Iris pigment epithelial cell (primary cell): ENCODE measurements at regions not wholly inside any gene's neighbourhood (a gene's known extent, or its start where the extent isn't known, plus 50 kb on each side); places are given as distances from the start of the nearest gene placed in this dataset.
"Not testable (repeated sequence)": the region's sequence is repeated elsewhere in the genome, so short reads cannot be mapped to it uniquely, and the experiment has no call there.

Source experiments
- DNase-seq: peaks from one replicate; pipeline ENCODE4 v3.0.0-alpha.2; 2011; ENCODE audit warnings: low read depth

DNA sequence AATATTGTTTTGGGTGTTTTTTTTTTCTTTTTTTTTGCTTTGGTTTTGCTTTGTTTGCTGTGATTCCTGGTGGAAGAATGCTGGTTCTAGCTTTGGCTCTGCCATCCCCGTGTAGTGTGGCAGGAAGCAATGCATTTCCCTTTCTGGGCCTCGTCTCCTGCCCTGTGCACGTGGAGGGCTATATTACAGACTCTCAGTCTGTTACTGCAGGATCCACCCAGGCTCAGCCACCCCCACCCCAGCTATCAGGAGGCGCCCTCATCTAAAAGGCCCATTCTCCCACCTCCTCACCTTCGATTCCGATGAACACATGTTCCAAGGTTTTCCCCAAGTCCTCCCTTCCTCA is 152.3 kb downstream of the TFCP2L1 start:
- DNase-seq: no peak

DNA sequence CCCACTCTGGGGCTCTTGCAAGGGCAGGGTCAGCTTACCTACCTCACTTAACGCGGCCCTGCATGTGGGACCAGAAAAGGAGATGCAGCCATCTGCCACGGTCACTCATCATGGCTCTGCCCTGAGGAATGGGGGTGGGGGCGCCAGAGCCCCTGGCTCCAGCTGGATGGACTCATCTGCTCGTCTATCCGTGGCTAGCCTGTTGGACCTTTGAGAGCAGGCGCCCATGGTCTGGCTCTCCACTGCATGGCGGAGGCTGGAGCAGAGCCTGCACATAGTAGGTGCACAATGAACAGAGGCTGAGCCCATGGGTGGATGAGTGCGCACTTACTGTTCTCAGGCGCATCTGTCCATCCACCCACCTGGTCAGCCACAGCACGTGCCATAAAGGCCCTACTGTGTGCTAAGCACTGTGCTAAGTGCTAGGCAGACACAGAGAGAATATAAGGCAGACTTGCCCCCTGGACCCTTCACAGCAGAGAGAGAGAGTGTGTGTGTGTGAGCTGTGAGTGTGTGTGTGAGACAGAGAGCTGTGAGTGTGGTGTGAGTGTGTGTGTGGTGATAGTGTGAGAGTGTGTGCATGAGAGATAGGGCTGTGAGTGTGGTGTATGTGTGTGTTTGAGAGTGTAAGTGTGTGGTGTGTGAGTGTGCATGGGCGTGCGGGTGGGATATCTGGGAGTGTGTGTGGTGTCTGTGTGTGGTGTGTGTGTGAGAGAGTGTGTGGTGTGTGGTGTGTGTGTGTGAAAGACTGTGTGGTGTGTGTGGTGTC is 151.3 kb downstream of the TFCP2L1 start:
- no peak for DNase-seq

DNA sequence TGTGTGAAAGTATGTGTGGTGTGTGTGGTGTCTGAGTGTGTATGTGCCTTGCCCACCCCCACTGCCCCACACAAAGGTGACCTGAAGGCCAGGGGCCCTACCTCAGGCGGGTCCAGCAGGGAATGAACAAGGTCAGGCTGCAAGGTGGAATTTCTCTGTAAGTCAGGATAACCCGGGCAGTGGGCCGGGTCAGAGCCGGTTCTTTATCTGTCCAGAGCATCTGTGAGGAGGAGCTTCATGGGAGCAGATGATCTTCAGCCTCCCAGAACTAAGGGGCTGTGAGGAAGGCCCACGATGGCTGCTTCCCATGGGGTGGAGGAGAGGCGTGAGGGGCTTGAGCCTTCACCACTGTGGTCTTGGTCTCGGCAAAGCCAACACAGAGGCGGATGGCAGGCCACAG is 150.3 kb downstream of the TFCP2L1 start:
- no peak for DNase-seq

DNA sequence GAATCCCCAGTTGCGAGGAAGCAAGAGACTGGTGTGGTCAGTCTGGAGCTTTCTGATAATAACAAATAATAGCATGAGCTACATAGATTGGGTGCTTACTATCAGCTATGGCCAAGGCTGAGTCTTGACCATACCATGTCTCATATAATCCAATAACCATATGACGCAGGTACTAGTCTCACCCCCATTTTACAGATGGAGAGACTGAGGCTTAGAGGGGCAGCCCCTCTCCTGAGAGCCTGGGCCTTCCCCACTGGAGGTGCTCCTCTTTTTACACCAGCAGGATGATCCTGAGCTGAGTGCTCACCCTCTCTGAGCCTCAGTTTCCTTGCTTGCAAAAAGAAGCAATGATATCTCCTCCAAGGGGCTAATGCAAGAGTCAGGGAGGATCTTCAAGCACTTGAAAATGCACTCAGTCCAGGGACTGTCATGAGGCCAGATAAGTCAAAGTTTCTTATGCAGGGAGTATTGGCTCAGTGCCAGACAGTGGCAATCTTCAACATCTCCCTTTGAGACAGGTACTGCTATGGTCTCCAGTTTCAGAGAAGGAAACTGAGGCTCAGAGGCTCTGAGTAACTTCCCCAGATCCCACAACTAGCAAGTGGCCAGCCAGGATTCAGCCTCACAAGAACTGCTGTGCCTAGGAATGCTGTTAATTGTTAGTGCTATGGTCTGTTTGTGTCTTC is 149.7 kb downstream of the TFCP2L1 start:
- DNase-seq: no peak

DNA sequence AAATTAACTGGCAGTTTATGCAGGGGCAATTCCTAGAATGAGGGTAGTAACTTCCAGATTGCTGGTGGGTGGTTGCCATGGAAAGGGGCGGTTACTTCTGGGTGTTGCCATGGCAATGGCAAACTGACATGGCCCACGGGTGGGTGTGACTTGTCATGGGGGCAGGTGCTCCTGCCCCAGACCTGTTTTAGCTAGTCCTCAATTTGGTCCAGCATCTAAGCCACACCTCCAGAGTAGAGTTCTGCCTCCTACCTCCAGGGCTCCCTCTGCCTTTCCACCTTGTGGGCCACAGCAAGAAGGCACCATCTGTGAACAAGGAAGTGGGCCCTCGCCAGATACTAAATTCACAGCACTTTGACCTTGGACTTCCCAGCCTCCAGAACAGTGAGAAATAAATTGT is 148.7 kb downstream of the TFCP2L1 start:
- DNase-seq: no peak

DNA sequence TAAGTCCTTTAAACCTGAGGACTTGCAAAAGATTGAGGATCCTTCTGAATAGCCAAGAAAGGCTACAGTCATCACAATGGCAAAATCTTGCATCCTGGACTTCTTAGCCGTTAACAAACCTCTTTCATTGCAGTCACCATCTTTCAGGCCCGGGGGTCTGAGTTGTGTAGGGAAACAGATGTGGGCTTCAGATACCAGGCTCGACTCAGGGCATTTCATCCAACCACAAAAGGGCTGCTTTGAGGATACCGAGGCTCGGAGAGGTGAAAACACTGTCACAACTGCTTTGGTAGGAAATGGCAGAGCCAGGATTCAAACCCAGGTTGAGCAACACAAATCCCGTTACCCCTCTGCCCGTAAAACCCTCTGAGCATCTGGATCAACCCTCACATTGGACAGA is 147.4 kb downstream of the TFCP2L1 start:
- no peak for DNase-seq

DNA sequence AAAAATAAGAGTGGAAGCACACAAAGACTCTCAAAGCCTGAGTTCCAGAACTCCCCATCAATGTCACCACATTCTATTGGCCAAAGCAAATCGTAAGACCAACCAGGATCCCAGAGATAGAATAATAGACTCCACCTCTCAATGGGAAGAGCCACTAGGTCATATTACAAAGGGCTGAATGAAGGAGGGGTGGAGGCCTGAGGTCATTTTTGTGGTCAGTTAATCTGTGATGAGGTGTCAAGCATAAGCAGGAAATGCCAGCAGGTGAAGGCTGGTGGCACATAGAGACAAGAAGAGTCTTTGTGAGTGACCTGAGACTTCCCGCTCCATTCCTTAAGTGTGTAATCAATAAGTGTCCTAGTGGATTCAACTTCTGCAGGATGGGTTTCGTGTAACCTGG is 144.3 kb downstream of the TFCP2L1 start:
- no peak for DNase-seq

DNA sequence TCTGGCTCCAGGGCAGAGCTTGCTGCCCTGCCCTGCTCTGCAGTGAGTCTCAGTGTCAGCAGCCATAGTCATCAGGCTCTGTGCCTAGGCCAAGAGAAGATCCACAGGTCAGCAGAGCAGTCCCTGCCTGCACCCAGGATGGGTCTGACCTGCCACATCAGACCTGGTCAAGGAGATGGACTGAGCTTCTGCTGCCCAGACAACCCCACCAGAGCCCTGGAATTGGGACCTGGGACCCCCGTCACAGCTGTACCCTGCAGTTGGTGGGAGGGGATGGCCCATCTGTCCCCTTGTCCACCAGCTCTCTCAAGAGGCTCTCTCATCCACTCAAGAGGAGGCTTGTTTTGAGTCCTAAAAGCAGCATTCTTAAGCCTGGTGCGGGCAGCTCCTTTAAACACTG is 142.6 kb downstream of the TFCP2L1 start:
- no peak for DNase-seq

DNA sequence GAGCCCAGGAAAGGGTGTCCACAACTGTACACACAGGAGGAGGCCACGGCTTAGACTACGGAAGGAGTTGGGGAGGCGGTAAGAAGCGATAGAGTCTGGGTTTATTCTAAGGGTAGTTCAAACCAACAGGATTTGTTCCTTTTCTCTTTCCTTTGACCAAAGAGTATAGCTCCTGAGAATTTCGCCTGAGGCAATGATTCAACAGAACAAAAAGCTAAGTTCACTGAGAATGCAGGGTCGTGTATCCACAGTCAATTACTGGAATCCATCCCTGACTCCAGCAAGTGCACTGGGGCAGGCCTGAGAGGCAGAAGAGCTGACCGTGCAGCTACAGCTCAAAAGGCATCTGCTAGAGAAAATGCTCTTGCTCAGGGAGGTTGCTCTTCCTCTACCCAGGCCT is 140.9 kb downstream of the TFCP2L1 start:
- DNase-seq: no peak

DNA sequence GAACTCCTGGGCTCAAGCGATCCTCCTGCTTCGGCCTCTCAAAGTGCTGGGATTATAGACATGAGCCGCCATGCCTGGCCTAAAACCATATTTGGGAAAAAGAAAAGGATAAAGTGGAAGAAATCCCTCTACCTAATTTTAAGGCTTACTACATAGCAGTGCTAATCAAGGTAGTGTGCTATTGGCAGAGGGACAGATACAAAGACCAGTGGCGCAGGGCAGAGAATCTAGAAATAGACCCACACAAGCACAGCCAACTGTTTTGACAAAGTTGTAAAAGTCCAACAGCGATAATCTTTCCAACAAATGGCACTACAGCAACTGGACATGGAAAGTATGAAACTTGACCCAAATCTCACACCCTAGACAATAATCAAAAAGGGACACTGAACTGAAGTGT is 138.4 kb downstream of the TFCP2L1 start:
- no peak for DNase-seq

DNA sequence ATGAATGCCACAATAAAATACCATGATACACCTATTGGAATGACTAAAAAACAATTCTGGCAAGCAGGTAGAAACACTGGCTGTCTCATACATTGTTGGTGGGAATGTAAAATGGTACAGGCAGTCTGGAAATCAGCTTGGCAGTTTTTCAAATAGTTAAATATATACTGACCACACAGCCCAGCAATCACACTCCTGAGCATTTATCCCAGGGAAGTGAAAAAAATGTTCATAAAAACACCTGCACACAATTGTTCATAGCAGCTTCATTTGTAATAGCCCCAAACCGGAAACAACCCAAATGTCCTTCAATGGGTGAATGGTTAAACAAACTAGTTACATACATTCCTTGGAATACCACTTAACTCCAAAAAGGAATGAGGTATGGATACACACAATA is 137.2 kb downstream of the TFCP2L1 start:
- DNase-seq: no peak

DNA sequence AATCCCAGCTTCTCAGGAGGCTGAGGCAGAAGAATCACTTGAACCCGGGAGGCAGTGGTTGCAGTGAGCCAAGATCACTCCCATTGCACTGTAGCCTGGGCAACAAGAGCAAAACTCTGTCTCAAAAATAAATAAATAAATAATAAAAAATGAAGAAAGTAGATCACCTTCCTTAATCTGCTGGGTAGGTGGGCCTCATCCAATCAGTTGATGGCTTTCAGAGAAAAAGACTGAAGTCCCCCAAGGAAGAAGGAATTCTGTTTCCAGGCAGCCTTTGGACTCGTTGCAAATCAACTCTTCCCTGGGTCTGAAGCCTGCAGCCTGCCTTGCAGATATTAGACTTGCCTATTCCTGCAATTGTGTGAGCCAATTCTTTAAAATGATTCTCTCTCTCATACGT is 136.5 kb downstream of the TFCP2L1 start:
- no peak for DNase-seq

DNA sequence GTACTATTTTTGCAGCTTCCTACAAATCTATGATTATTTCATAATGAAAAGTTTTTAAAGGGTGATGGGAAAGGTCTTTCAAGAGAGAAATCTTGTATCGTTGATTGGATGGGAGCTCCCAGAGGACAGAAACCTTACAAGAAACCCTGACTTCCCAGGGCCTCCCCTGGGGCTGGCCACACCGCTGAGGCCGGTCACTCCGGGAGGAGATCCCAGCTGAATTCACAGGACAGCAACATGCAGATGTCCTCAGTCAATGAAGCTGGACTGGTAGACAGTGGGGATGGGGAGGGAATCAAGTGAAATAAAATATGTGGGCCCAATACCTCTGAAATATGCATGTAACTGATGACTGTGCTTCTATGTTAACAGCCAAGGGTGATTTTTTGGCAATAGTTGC is 135.6 kb downstream of the TFCP2L1 start:
- no peak for DNase-seq

DNA sequence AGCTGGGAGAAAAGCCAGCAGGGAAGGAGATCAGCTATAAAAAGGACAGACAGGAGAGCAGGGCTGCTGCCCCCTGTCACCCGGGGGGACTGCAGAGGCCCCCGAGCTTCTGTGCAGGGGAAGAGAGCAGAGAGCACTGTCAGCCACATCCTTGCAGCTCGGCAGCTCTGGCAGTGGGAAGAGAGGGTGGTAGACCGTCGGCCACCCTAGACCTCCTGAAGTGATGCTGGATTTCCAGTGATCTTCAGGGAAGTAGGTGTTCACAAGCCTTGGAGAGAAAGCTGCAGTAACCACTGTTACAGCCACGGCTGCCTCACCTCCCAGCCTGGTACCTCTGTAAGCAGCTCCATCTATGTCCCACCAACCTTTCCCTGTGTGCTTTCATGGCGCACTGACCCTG is 134.9 kb downstream of the TFCP2L1 start:
- no peak for DNase-seq

DNA sequence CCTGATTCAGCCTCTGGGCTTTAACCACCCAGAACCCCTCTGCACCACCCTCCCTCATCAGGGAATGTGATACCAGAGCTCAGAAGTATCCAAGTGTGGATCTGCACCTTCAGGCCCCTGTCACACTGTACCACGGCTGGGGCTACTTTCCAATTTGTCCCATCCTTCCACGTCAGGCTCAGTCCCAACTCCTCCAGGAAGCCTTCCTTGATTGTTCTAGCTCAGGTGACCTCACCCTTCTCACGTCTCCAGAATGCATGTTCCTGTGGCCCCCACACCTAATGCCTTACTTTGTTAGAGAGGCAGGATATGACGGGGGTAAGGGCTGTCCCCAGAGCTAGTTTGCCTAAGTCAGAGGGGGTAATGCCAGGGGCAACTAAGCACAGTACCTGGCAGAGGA is 134.3 kb downstream of the TFCP2L1 start:
- no peak for DNase-seq

DNA sequence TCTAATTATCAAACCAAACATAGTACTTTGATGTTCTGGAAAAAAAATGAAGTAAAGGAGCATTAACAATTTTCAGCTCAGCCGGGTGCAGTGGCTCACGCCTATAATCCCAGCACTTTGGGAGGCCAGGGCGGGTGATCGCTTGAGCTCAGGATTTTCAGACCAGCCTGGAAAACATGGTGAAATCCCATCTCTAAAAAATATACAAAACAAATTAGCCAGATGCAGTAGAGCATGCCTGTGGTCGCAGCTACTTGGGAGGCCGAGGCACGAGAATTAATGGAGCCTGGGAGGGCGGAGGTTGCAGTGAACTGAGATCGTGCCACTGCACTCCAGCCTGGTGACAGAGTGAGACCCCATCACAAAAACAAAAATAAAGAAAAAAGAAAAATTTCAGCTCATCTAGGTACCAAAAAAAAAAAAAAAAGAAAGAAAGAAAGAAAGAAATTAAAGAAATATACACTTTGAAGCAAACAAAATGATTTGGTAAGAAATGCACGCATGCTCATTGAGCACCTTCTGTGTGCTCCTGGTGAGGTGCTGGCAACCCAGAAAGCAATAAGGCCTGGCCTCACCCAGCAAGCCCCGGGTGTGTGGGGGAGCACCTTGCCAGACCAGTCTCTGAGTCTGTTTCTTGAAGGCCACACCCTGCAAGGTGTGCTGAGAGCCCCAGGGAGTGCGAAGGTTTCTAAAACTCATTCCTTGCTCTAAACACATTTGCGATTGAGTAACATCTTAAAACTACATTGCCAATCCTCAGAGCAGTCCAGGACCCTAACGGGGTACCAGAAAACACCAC is 133.5 kb downstream of the TFCP2L1 start:
- DNase-seq: no peak

DNA sequence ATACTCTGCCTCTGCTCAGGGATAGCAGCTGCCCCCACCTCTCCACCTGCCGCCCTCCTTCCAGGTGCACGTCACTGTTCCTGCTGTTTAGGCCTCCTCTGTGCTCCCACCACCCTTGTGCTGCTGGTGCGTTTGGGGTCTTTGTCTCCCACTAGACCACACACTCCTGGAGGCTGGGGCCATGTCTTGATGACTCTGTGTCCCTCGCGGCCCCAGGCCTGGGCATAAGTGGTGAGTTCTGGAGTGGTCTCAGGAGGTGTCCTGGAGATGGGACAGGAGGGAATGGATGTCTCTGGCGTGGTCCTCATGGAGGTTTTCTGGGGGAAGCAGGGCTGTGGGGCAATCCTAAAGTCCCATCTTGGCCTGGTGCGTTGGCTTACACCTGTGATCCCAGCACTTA is 132.1 kb downstream of the TFCP2L1 start:
- no peak for DNase-seq

DNA sequence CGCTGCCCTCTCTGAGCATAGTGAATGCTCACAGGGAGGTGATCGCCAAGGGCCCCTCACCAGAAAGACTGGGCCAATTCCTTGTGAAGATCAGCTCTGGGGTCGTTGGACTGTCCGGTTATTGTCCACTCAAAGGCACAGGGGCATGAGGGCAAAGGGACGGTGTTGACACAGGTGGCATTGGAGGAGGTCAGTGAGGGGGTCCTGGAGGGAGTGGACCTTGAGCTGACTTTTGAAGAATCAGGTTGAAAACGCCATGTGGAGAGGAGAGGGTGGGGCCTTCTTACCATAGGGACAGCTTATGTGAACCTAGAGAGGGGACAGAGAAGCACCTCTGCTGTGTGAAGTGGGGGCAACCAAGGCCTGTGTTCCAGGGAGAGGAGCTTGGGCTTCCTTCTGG is 131.5 kb downstream of the TFCP2L1 start:
- no peak for DNase-seq

DNA sequence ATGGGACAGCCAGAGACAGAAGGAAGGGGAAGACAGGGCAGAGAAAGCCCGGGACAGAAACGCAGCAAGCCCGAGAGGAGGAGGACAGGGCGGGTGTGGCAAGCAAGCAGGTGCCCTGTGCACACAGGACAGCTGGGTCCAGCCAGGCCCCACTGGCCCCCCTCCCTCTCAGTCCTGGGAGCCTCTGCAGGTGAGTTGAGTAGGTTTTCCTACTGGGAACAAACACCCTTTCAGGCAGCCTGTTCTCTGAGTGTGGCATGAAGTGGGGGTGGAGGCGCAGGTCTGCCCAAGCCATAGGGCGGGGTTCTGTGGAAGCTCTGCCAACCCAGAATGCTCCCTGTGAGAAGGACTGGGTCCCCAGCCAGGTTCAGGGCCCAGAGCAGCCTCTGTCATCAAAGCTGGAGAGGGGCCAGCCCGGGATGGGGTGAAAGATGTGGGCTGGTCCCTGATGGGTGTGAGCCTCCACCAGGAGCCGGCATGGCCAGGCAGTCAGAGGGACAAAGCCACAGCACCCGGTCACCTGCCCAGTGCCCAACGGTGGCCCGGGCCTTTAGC is 129.4 kb downstream of the TFCP2L1 start:
- DNase-seq: no peak

DNA sequence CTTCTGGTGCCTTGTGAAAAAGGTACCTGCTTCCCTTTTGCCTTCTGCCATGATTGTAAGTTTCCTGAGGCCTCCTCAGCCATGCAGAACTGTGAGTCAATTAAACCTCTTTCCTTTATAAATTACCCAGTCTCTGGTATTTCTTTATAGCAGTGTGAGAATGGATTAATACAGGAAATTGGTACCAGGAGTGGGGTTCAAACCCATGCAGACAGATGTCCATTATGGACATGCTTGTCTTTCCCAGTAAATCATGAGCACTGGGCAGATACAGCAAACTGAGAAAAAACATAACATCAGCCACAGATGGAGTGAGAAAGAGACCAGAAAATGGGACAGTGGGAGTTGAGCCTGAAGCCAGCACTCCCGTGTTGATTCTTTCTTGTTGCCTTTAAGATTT is 127.5 kb downstream of the TFCP2L1 start:
- not testable (repeated sequence) for DNase-seq

DNA sequence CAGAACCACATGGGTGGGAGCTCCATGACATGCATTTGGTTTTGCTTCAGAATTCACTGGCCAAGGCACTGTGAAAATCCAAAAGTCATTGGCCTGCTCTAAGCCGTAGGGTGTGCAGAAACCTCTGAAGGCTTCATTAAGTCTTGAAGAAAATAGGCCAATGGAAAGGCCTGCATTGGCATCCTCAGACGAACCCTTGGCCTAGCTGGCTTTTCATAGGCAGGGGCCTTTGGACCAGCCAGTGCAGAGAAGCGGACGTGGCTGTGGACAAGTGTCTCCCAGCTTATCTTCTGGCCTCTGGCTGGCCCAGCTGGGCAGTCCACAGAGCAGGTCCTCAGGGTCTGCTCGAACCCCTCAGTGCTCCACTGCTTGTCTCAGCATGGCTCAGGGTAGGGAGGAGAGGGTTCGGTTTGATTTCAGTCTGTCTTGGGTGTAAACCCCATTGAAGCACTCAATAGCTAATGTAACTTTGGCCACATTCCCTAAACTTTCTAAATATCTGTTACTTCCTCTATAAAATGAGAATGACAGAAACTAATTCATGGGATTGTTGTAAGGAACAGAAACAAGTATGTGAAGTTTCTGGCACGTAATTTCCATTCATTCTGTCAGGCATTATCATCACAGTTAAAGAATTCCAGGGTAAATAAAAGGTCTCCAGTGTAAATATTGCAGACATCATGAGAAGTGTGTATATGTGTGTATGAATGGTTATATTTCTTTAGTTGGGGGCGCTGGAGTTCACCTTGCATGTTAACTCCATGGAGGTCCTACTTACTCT is 125.5 kb downstream of the TFCP2L1 start:
- DNase-seq: no peak

DNA sequence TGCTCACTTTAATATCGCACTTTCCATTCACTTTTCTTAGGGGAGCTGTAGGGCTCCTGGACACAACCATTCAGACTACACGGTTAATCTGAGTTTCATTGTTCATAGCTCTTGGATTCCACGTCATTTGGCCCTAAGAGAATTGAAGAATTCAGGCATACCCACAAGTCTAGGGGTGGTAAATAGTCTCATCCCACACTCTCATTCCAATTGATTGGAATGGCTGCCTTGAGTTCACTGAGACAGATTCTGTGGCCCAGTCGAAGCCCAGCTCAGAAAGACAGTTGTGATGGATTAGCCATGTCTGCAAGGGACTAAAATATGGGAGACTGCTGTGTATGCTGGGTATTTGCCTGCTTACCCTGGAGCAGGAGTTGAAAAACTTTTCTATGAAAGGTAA is 124.6 kb downstream of the TFCP2L1 start:
- no peak for DNase-seq
